GM19395 (cell line): ENCODE measurements at regions not wholly inside any gene's neighbourhood (a gene's known extent, or its start where the extent isn't known, plus 50 kb on each side); places are given as distances from the start of the nearest gene placed in this dataset.

Source experiments
- ATAC-seq: cut with Tn5 transposase; IDR thresholded peaks from one replicate; pipeline ENCODE4 v1.9.1; 2021; ENCODE audit warnings: mild to moderate bottlenecking, moderate library complexity; ENCODE audit not compliant: unreplicated experiment

- no peak for ATAC-seq
These were observed 111.7 kb upstream of the IRS2 start for GRCh38 chr13:109897988-109898624.

DNA sequence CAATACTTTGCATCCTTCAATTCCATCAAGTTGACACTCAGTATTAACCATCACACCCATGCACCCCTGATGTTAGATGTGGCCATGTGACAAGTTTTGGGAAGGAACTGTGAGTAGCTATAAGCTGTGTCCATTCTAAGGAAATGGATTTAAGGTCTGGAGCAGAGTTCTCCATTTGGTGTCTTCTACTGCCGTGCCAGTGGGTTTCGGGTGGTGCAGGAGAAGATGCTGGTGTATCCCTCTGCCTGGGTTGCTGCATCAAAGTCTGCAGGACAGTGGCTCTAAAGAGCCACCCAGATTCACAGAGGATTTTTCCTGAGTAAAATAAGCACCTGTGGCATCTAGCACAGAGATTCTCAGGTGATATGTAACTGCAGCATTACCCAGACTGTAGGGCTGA is 105.7 kb upstream of the IRS2 start:
- ATAC-seq = no peak

DNA sequence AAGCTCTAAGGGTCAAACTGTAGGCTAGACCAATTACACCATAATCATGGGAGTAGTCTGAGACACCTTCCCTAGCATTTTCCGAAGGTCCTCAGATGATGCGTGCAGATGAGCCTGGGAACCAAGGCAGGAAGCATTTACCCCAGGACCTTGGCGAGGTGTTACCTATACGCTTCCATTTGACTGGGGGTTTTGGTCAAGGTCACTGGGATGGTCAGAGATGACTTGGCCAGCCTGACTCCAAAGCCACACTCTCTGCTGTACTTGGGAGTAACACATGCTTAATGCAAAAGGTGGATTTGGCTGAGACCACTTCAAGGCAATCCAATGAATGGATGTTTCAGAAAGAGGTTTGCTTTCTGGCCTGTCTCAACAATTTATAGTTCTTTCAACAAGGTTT is 98.9 kb upstream of the IRS2 start:
- no peak for ATAC-seq

- ATAC-seq = no peak
These were observed 98.1 kb upstream of the IRS2 start for GRCh38 chr13:109884462-109884861.

DNA sequence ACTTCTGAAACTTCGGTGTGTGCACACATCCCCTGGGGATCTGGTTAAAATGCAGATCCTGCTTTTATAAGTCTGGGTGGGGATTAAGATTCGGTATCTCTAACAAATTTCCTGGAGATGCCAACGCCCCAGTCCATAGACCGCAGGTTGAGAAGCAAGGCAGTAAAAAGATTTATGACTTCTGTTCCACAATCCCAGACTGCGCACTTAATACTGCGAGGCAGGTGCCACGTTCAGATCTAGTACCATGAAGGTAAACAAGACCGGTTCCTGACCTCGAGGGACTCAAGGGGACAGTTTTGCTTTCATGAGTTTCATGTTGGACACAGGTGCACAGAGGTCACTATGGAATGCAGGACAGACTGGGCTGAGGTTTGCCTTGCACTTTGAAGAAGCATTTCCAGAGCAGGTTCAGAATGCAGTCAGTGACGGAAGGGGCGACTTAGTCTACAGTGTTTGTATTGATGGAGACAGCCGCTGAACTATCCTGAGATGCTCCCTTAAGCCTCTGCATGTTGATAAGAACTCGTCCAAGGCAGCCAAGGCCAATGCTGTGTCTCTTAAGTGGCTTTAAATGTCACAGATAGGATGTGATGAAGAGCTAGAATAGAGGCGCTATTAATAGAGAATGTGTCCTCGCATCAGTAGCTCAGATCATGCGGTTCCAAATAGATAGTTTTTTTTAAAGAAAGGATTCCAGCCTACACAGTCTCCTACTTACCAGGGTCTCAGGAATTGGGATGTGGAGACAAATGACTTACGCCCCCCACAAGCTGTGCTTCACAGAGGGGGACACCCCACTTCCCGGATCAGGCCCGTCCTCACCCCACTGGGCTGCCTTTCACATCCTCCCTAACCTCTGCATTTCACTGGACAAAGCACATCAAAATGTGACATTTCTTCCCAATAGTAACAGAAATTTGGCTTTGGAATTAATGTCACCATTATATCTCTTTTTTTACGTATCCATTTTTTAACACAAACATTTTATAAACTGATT is 97.1 kb upstream of the IRS2 start:
- ATAC-seq = no peak

DNA sequence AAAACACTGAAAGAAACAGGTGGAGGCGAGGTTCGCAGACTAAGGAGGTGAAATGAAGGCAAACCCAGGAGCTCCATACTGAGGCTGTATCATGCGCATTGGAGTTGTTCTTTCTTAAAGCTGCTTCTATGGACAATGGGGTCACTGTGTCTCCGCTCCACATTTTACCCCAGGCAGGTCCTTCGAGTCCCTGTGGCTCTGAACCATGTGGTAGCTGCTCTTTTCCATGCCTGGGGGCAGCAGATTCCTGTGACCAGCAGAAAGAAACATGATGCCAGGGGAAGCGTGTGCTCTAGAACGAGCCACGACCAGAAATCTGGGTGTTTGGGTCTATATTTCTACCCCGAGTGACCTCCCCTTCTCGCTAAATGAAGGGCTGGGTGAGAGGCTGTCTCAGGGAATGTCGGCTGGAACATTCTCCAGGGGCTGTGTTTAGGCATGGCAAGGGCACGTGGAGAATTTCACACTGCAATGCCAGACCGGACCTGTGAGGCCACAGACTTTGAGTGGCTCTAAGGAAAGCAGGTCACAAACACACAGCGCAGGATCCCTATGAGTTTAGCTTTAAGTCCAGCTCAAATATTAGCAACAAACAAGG is 95.7 kb upstream of the IRS2 start:
- no peak for ATAC-seq

DNA sequence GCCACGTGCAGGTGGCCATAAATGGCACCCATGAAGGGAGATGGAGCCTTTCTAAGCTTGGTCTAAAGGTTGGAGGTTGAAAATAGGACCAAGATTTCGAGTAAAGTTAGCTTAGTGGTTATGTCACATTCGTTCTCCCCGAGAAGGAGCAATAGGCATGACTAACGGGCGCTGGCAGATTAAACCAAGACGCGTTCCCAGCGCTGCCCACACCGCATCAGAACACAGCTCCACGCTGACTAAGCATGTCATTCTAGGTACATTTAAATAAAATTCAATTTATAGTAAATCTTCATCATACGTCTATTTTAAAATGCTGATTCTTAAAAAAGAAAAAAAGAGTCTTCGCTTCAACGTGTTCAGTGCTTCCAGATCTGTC is 95.0 kb upstream of the IRS2 start:
- no peak for ATAC-seq

GRCh38 chr13:109880371-109881346 is 94.3 kb upstream of the IRS2 start:
- ATAC-seq = no peak

- ATAC-seq = no peak
These were observed 93.0 kb upstream of the IRS2 start for GRCh38 chr13:109879338-109879737.

GRCh38 chr13:109877809-109878208 is 91.4 kb upstream of the IRS2 start:
- no peak for ATAC-seq

GRCh38 chr13:109875746-109876145 is 89.4 kb upstream of the IRS2 start:
- ATAC-seq = no peak

GRCh38 chr13:109874484-109875454 is 88.4 kb upstream of the IRS2 start:
- no peak for ATAC-seq

- no peak for ATAC-seq
These were observed 87.2 kb upstream of the IRS2 start for GRCh38 chr13:109873351-109874123.

- ATAC-seq = no peak
These were observed 86.5 kb upstream of the IRS2 start for GRCh38 chr13:109872864-109873263.

- no peak for ATAC-seq
These were observed 84.5 kb upstream of the IRS2 start for GRCh38 chr13:109870696-109871370.

- ATAC-seq = no peak
These were observed 83.9 kb upstream of the IRS2 start for GRCh38 chr13:109870274-109870673.

GRCh38 chr13:109869312-109870237 is 83.2 kb upstream of the IRS2 start:
- ATAC-seq = no peak
